ENCODE measurements at regions not wholly inside any gene's neighbourhood (a gene's known extent, or its start where the extent isn't known, plus 50 kb on each side); places are given as distances from the start of the nearest gene placed in this dataset.

DNA sequence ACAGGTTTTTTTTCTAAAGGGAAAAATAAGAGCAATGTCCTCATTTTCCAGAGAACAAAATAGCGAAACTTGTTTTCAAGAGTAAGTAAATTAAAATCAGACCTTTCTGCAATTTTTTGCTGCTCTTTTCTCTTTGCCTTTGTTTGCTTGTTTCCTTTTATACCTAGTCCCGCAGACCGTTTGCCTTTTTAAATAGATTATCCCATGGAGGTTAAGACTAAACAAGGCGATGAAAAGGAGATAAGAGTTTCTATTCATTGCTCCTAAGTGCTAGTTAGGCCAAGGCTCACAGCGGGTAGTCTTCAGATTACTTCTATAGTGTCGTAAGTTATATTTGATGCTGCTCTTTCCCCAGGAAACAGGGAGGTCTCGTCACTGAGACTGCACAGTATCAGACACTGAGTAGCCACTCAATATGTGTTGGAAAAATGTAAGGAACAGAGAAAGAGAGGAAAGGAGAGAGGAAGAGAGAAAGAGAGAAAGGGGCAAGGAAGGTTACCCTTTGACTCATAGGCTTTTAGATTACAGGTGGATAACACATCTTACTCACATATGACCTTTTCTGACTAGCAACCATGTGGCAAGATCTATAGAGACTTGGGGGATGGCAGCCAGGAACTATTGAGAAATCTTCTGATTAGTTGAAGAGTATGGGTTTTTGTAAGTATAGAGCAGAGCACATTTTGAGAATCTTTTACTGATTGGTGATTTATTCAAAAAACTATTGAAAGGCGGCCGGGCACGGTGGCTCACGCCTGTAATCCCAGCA lies 107.5 kb upstream of the PARP11 start:
- TF ChIP-seq CTCF (IDR thresholded peaks at IDR 0.05; ENCODE audit: low read depth, low read length), result no peak
- no peak for DNase-seq (ENCODE audit: extremely low read depth, low read depth)

DNA sequence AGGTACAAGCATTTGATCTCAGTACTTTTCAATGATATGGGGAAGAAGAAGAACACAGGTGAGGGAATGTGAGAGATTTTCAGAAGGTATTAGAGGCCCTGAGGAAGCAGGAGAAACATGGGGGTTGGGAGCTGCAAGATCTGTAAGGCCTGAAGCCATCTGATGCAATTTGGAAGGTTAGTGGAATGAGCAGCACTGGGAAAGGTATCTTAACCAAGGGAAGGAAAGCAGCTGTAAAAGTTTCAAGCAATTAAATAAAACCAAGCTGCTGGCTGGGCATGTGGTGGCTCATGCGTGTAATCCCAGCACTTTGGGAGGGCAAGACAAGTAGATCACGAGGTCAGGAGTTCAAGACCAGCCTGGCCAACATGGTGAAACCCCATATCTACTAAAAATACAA lies 104.4 kb upstream of the PARP11 start:
- no peak for TF ChIP-seq CTCF (IDR thresholded peaks at IDR 0.05; ENCODE audit: low read depth, low read length)
- DNase-seq (ENCODE audit: extremely low read depth, low read depth), result no peak

GRCh38 chr12:3976351-3976938 lies 103.2 kb upstream of the PARP11 start:
- TF ChIP-seq CTCF (IDR thresholded peaks at IDR 0.05; ENCODE audit: low read depth, low read length), result no peak
- no peak for DNase-seq (ENCODE audit: extremely low read depth, low read depth)

DNA sequence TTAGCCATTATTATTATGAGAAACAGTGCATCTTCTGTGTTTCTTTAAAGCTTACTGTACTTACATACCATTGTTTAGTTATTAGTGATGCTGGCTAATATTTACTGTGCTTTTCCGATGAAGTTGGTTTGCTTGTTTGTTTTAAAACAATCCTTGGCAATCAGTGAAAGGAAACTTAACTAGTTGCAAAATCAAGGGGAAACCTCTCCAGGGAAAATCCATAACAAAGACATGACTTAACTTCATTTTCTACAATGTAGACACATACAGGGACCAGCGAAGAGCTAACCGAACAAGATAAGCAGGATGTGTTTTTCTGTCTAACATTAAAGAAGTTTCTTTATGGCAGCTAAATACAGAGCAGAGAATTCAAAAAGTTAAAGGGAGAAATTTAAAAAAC lies 102.5 kb upstream of the PARP11 start:
- no peak for TF ChIP-seq CTCF (IDR thresholded peaks at IDR 0.05; ENCODE audit: low read depth, low read length)
- DNase-seq (ENCODE audit: extremely low read depth, low read depth), result no peak

DNA sequence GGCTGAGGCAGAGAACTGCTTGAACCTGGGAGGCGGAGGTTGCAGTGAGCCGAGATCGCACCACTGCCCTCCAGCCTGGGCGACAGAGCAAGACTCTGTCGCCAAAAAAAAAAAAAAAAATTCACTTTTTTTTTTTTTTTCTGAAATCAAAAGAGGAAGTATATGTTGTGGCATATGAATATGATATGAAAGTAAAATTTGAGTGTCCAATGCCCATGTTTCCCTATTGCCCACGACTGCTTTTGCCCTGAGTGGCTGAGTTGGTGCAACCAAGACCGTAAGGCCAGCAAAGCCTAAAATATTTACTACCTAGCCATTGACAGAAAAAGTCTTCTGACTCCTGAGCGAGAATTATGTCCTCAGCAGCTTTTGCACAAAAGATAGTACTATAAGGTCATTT lies 101.7 kb upstream of the PARP11 start:
- no peak for TF ChIP-seq CTCF (IDR thresholded peaks at IDR 0.05; ENCODE audit: low read depth, low read length)
- DNase-seq (ENCODE audit: extremely low read depth, low read depth), result no peak

- TF ChIP-seq CTCF (IDR thresholded peaks at IDR 0.05; ENCODE audit: low read depth, low read length), result no peak
- DNase-seq (ENCODE audit: extremely low read depth, low read depth), result no peak
Observed at GRCh38 chr12:3973973-3974644, 100.9 kb upstream of the PARP11 start.

- TF ChIP-seq CTCF (IDR thresholded peaks at IDR 0.05; ENCODE audit: low read depth, low read length), result no peak
- DNase-seq (ENCODE audit: extremely low read depth, low read depth), result no peak
Observed at GRCh38 chr12:3973269-3973884, 100.2 kb upstream of the PARP11 start.

All from AG09319 (cell line).